SH-SY5Y (cell line): ENCODE measurements at regions not wholly inside any gene's neighbourhood (a gene's known extent, or its start where the extent isn't known, plus 50 kb on each side); places are given as distances from the start of the nearest gene placed in this dataset.

Experiments used
- GATA2 ChIP-seq: IDR thresholded peaks from 2 replicates; pipeline ENCODE4 v1.6.1; 2011; ENCODE audit warnings: mild to moderate bottlenecking, low read depth, low read length
- GATA3 ChIP-seq: IDR thresholded peaks from 2 replicates; pipeline ENCODE4 v1.6.1; 2011; ENCODE audit warnings: low read depth, mild to moderate bottlenecking, low read length, moderate library complexity

GRCh38 chr13:74921326-74921725 is 560.6 kb downstream of the TBC1D4 start:
- TF ChIP-seq GATA2 (no peak), GATA3 (no peak)
